CD4-positive, alpha-beta T cell treated with Interleukin-6 at 100 ng/mL for 8 hours (primary cell): ENCODE measurements at regions not wholly inside any gene's neighbourhood (a gene's known extent, or its start where the extent isn't known, plus 50 kb on each side); places are given as distances from the start of the nearest gene placed in this dataset.

Source experiments
- DNase-seq: peaks from one replicate; pipeline ENCODE4 v3.0.0-alpha.2; 2020; ENCODE audit warnings: mixed read lengths, low spot score

DNA sequence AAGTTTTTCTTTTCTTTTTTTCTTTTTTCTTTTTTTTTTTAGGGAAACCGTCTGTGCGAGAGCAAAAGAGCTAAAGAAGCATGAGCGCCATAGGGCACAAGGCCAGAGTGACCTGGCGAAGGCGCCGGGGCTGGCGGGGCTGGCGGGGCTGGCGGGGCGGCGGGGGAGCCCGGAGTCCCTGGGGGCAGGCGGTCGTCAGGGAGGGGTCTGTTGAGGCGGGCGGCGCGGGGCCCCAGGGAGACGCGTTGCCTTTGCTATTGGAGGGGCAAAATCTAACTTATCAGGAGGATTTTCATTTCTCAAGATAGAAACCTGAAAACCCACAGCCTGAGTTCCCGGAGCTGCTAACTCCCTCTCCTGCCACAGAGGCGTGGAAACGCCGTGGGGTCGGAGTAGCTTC is 135.6 kb upstream of the SMAD1 start:
- no peak for DNase-seq

GRCh38 chr4:145345401-145345800 is 136.3 kb upstream of the SMAD1 start:
- no peak for DNase-seq

DNA sequence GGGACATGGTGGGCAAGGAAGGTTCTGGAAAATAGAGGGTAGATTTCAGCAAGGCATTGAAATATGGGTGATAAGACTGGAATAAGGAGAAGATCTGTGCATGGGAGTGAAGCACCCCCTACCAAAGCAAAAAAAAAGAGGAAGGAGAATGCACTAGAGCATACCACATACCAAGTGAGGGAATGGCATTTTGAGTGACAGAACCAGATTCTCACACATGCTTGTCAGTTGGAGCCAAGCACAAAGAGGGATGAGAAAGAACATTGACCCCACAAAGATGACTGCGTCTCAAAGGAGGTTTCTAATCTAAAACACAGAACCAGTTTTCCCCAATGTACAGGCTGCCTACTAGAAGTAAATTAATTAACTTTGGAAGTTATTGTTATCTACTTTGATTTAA is 140.3 kb upstream of the SMAD1 start:
- DNase-seq, result no peak

DNA sequence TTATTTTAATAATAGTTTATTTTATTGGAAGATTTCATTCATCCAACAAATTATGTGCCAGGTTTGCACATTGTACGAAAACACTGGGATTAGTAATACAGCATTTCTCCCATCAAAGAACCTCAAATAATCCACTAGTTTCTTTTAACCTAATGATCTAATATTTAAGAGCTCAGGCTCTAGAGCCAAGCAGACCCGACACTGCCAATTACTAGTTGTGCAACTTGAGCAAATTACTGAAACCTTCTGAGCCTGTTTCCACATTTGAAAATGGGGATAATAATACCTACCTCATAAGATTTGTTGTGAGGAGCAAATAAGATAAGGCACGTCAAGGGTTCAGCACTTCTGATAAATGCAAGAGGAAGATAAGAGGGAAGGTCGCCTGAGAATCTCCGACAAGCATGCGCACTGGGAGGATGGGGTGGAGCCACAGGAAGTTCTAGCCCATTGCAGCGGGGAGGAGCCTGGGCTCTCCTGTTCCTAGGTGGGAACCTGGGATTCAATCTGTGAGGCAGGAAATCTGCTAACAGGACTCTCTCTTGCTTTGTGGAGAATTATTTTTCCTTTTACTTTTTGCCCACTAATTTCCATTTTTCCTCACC is 141.5 kb upstream of the SMAD1 start:
- no peak for DNase-seq

- no peak for DNase-seq
Observed at GRCh38 chr4:145339075-145339725, 142.5 kb upstream of the SMAD1 start.

GRCh38 chr4:145338568-145338967 is 143.1 kb upstream of the SMAD1 start:
- DNase-seq, result no peak

GRCh38 chr4:145337391-145337790 is 144.3 kb upstream of the SMAD1 start:
- no peak for DNase-seq

DNA sequence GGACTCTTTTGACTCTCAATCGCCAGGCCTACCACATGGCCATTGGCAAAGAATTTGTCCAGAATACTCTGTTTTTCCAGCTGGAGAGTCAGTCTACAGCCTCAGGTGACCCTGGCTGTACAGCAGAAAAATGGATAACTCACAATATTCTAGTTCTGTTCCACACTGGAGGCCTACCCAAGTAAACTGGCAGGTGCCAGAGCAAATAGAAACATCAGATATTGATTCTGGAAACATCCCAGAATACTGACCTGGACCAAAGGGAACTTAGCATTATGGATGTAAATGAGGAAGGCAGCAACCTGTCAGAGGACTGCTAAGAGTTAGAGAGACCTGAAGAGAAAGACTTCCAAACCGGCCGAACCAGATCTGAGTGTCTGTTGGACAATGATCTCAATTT is 147.9 kb upstream of the SMAD1 start:
- DNase-seq, result no peak

- DNase-seq, result no peak
Observed at GRCh38 chr4:145326491-145326890, 146.1 kb upstream of the OTUD4 start.

DNA sequence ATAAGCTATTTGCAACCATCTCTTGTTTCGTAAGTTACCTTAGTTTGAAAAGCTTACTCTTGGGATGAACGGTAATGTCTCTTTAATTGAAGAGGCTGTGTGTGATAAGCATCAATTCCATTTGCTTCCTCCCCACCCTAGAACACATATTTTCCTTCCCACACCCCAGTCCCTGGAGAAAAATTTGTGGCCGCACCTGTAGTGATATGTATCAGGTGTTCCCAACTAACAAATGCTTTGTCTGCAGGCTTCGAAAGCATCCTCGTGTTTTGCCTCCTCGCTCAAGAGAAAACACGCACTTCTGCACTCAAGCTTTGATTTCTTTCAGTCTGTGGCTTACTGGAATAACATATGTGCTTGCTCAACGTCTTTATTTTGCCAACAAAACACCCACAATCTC is 143.8 kb upstream of the OTUD4 start:
- DNase-seq, result no peak

DNA sequence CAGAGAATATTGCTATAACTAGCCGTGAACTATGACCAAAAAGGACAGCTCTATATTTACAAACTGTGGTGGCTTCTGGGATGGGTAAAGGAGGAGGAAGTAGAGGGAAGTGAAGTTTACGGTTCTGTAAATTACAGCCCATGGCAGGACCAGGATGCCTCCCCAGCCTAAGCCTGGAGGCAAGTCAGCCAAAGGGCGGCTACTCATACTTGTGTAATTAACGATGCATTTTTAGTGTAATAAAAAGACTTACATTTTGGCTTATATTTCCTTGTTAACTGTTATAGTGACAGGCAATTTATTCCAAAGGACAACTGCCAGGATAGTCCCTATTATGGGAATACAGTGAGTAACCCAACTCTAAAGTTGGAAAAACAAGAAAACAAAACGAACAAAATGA is 139.9 kb upstream of the OTUD4 start:
- no peak for DNase-seq

GRCh38 chr4:145319751-145320150 is 139.4 kb upstream of the OTUD4 start:
- no peak for DNase-seq

- no peak for DNase-seq
Observed at GRCh38 chr4:145316897-145317574, 136.6 kb upstream of the OTUD4 start.

DNA sequence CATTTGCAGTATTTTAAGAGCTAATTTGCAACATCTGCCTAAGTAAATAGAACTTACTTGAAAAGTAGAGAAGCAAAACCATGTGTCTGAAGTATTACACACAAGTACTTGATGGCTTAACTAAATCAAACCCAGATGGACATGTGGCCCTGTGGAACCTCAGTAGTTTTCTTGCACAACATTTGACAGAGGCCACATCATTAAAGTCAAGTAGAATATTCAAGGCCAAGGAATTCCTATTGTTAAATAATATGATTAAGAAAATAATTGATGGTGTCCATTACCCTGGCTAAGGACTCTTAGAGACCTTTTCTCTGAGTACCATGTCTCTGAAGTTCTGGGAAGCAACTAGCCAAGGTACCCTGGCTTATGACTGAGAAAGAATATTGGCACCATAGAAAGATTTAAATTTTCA is 135.4 kb upstream of the OTUD4 start:
- DNase-seq, result no peak

DNA sequence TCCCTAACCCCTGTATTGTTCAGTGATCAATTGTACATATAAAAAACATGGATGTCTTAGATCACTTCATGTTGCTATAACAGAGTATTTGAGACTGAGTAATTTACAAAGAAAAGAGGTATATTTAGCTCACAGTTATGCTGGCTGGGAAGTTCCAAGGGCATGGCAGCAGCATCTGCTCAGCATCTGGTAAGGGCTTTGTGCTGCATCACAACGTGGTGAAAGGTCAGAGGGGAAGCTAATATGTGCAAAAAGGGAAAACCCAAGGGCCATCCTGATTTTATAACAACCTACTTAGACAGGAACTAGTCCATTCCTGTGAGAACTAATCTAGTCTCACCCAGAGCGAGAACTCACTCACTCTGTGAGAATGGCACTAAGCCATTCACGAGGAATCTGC is 128.2 kb upstream of the OTUD4 start:
- no peak for DNase-seq

GRCh38 chr4:145307763-145308430 is 127.5 kb upstream of the OTUD4 start:
- no peak for DNase-seq

DNA sequence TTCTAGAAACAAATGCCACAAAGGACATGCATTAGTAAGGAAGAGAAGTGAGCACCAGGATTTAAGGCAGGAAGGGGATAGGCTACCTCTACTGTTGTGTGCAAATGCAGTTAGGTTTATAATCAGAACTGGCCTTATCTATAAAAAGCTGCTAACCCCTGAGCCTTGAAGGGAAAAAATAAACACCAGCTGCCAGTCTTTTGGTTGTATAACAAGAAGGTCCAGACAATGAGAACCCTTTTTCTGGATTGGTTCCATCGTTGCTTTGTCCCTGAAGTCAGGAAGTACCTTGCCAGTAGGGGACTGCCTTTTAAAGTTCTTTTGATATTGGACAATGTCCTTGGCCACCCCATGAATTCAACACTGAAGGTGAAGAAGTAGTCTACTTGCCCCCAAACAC is 126.7 kb upstream of the OTUD4 start:
- DNase-seq, result no peak

- no peak for DNase-seq
Observed at GRCh38 chr4:145302725-145303124, 122.3 kb upstream of the OTUD4 start.

- no peak for DNase-seq
Observed at GRCh38 chr4:145301386-145302080, 121.1 kb upstream of the OTUD4 start.

DNA sequence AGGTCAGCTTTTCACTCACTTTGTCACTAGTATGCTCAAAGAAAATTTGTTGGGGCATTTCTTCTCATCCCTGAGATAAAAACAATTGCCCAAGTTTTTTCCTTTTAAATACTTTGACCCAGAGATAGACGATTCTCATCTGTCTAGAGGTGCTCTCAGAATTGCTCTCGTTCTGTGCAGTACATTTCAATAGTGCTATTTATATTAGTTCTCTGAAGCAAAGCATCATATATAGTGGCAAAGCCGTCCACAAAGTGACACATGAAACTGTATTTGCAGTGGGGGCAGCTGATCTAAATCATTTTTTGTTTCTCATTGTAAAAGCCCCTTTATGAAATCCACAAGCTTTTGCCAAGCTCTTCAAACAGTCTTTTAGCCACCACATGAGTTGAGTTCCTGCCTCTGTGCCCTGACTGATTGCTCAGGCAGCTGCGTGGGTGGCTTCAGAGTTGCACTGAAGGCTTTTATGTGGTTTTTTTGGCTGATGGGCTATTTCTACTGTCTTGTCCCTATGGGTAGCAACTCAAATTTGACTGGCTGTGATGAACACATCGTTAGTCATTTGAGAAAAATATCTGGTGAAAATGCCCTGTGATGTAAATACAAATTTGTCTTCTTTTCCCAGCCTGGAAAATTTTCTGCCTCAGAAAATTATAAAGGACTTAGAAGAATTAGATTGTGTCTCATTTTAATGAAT is 119.1 kb upstream of the OTUD4 start:
- peak; percentile 7 for DNase-seq

GRCh38 chr4:145298885-145299284 is 118.5 kb upstream of the OTUD4 start:
- DNase-seq, result no peak

DNA sequence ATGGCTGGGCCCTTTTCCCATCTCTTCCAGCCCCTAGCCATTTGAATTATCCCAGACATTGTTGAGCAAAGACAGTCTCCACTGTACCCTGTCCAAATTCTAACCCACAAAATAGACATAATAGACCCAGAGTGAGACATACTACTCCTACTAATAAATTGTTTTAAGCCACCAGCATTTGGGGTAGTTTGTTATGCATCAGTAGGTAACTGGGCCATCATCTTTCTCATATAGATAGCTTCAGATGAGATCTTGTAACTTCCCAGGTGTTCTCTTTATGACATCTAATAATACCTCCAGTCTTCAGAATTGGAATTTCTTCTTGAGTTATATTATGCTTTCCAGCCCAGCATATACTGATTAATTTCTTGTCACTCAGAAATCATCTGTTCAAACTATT is 117.2 kb upstream of the OTUD4 start:
- no peak for DNase-seq
